ENCODE measurements at regions not wholly inside any gene's neighbourhood (a gene's known extent, or its start where the extent isn't known, plus 50 kb on each side); places are given as distances from the start of the nearest gene placed in this dataset.

DNA sequence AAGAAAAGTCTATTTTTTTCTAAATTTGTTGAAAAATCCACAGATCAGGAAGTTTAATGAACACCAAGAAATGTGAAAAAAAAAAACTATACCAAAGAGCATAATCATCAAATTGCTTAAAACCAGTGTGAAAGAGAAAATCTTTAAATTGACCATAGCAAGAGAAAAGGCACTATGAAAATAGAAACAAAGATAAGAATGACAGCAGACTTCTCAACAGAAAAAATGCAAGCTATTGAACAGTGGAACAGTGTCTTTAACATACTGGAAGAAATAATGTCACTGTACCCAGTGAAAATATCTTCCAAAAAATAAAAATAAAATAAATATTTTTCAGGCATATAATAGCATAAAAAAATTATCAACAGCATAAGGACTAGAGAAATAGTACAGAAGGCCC lies 243.0 kb upstream of the GJB5 start:
- Histone ChIP-seq H3K36me3 (no peaks in the 10 kb centered on the region), H3K9me3 (peaks cover 24% of the 10 kb centered on the region), H3K4me1 (no peaks in the 10 kb centered on the region), H3K4me3 (no peak overlapping the region), H3K27ac (no peak overlapping the region), H3K27me3 (ENCODE audit: low read depth) (no peaks in the 10 kb centered on the region)
- intact Hi-C loops (cut with DNase I): no loop called here
- ATAC-seq (no peak), DNase-seq (no peak)
- TF ChIP-seq CTCF (IDR thresholded peaks at IDR 0.05): no peak

- TF ChIP-seq CTCF (IDR thresholded peaks at IDR 0.05): no peak
- ATAC-seq: no peak
These were observed 236.6 kb upstream of the GJB5 start for GRCh38 chr1:34518146-34518699.

GRCh38 chr1:34520111-34520510 lies 234.7 kb upstream of the GJB5 start:
- no peak overlapping the region for H3K4me3 ChIP-seq
- intact Hi-C loops (cut with DNase I): no loop called here

More at GRCh38 chr1:34518146-34518699, 236.6 kb upstream of the GJB5 start:
- Histone ChIP-seq H3K9me3 (no peaks in the 10 kb centered on the region), H3K4me1 (no peaks in the 10 kb centered on the region), H3K27ac (no peak overlapping the region), H3K27me3 (ENCODE audit: low read depth) (no peaks in the 10 kb centered on the region), H3K4me3 (no peak overlapping the region), H3K36me3 (no peaks in the 10 kb centered on the region)
- intact Hi-C loops (cut with DNase I): no loop called here
- DNase-seq: no peak

DNA sequence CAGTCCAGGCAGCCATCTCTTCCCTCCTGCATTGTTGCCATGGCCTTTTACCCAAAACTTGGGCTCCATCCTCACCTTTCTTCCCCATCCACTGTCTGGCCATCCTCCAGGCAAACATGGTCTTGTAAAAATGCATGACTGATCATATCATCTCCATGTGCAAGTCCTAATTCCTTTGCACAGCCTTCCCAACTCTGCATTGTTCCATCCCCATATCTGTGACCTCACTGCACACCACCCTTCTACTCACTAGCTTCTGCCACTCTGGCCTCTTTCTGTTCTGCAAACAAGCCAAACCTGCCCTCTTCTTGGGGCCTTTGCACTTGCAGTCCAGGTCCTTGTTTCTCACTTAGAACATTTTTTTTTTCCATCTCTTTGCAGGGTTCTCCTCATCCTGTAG lies 230.1 kb upstream of the GJB5 start:
- peaks cover 14% of the 10 kb centered on the region for H3K27me3 ChIP-seq (ENCODE audit: low read depth)
- ATAC-seq: no peak
- no peaks in the 10 kb centered on the region for H3K4me1 ChIP-seq
- H3K4me3 ChIP-seq: no peak overlapping the region
- H3K36me3 ChIP-seq: no peaks in the 10 kb centered on the region
- intact Hi-C loops (cut with DNase I): no loop called here
- no peak for TF ChIP-seq CTCF (IDR thresholded peaks at IDR 0.05)
- H3K27ac ChIP-seq: no peak overlapping the region
- H3K9me3 ChIP-seq: no peaks in the 10 kb centered on the region
- DNase-seq: no peak

More at GRCh38 chr1:34520111-34520510, 234.7 kb upstream of the GJB5 start:
- Histone ChIP-seq H3K9me3 (no peaks in the 10 kb centered on the region), H3K36me3 (no peaks in the 10 kb centered on the region), H3K27me3 (ENCODE audit: low read depth) (no peaks in the 10 kb centered on the region), H3K27ac (no peak overlapping the region), H3K4me1 (no peaks in the 10 kb centered on the region)
- ATAC-seq (no peak), DNase-seq (no peak)
- TF ChIP-seq CTCF (IDR thresholded peaks at IDR 0.05): no peak

DNA sequence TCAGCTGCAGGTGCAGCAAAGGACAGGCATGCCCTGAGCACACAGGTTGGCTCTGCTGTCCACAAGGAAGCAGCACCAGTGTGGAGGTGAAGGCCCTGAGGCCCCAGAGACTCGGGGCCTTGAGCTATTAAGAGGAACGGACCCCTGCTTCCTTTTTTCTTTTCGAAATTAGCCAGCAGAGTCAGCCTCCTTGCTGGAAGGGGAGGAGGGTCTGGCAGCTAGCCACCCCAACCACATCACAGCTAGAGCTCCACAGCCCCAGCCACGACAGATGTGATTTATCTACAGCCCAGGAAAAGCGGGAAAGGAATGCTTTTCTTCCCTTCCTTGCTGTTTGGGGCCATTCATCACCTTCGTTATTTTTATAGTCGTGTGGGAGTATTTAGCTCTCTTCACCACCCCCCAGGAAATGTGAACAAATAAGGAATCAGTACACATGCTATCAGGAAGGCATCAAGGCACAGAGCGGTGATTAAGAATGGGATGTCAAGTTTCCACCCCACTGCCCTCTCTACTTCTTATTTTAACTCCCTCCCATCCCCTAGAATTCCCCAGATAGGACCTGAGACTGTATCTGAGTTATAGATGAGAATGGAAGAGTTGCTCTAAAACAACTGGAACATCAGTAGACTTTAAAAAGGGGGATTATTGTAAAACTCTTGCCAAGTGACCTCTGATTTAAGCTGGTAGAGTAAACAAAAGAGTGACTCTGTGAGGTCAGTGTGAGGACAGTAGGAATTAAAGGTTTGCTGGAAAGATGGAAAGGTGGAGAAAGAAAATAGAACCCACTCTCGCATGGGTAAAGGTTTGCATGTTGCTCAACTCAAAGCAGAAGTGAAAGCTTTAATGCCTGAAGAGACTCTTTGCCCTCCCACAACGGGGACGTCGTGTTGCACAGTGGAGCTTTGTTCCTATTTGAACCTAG lies 224.7 kb upstream of the GJB5 start:
- Histone ChIP-seq H3K4me3 (no peak overlapping the region), H3K36me3 (no peaks in the 10 kb centered on the region), H3K27ac (no peak overlapping the region), H3K27me3 (ENCODE audit: low read depth) (peaks cover 16% of the 10 kb centered on the region), H3K4me1 (no peaks in the 10 kb centered on the region), H3K9me3 (no peaks in the 10 kb centered on the region)
- ATAC-seq (no peak), DNase-seq (no peak)
- intact Hi-C loops (cut with DNase I): no loop called here
- TF ChIP-seq CTCF (IDR thresholded peaks at IDR 0.05): no peak

Data from lower lobe of right lung (tissue), 2 donors.